SU-DHL-6 (cell line): ENCODE measurements at regions not wholly inside any gene's neighbourhood (a gene's known extent, or its start where the extent isn't known, plus 50 kb on each side); places are given as distances from the start of the nearest gene placed in this dataset.

Experiments
- H2AFZ ChIP-seq: fragments of 200-600 bp; sonication (generic); 2 replicates; pipeline ENCODE4 v1.6.1; 2014; ENCODE audit warnings: low read depth, mild to moderate bottlenecking, moderate library complexity, mixed read lengths, antibody characterized with exemption, low read length; ENCODE audit not compliant: severe bottlenecking
- H3F3A ChIP-seq: fragments of 200-600 bp; shearing (Covaris generic); 2 replicates; pipeline ENCODE4 v1.6.0; 2016; ENCODE audit warnings: antibody characterized with exemption, mild to moderate bottlenecking; ENCODE audit not compliant: insufficient read depth
- H3K27ac ChIP-seq: fragments of 200-600 bp; sonication (generic); 2 replicates; pipeline ENCODE4 v1.5.1; 2016; ENCODE audit warnings: low read depth, mild to moderate bottlenecking, low read length, moderate library complexity, mixed read lengths
- H3K27me3 ChIP-seq: fragments of 200-600 bp; sonication (generic), shearing (Covaris generic); 2 replicates; pipeline ENCODE4 v1.6.0; 2014; ENCODE audit warnings: mild to moderate bottlenecking, low read length
- H3K36me3 ChIP-seq: fragments of 200-600 bp; sonication (generic); 2 replicates; pipeline ENCODE4 v1.6.1; 2014; ENCODE audit warnings: mild to moderate bottlenecking, low read length, mixed read lengths
- H3K4me2 ChIP-seq: fragments of 300-600, 200-600 bp; shearing (Covaris generic), sonication (generic); 2 replicates; pipeline ENCODE4 v1.6.0; 2014; ENCODE audit warnings: low read length, low read depth, mild to moderate bottlenecking; ENCODE audit not compliant: poor library complexity, severe bottlenecking
- H3K4me3 ChIP-seq: fragments of 200-600 bp; sonication (generic); 2 replicates; pipeline ENCODE4 v1.5.1; 2014; ENCODE audit warnings: antibody characterized with exemption, low read length, mild to moderate bottlenecking, mixed read lengths; ENCODE audit not compliant: insufficient read depth, poor library complexity, severe bottlenecking
- H3K79me2 ChIP-seq: fragments of 200-600 bp; sonication (generic); 2 replicates; pipeline ENCODE4 v1.6.1; 2014; ENCODE audit warnings: mild to moderate bottlenecking, low read length, moderate library complexity; ENCODE audit not compliant: insufficient read depth
- H3K9ac ChIP-seq: fragments of 200-600 bp; sonication (generic); 2 replicates; pipeline ENCODE4 v1.7.0; 2014; ENCODE audit warnings: mild to moderate bottlenecking, low read length
- H3K9me2 ChIP-seq: fragments of 200-600 bp; sonication (generic); replicated peaks from 2 replicates; pipeline ENCODE4 v1.6.1; 2014; ENCODE audit warnings: low read length; ENCODE audit not compliant: insufficient read depth
- H3K9me3 ChIP-seq: fragments of 200-600 bp; sonication (generic); 2 replicates; pipeline ENCODE4 v1.6.1; 2014; ENCODE audit warnings: low read length, mixed read lengths; ENCODE audit not compliant: insufficient read depth
- H4K20me1 ChIP-seq: fragments of 200-600 bp; sonication (generic); 2 replicates; pipeline ENCODE4 v1.6.1; 2014; ENCODE audit warnings: low read depth, mild to moderate bottlenecking, antibody characterized with exemption, low read length, moderate library complexity, mixed read lengths
- EZH2phosphoT487 ChIP-seq: fragments of 200-600 bp; sonication (generic), shearing (Covaris generic); conservative IDR thresholded peaks from 2 replicates; pipeline ENCODE4 v1.6.1; 2018; ENCODE audit warnings: mild to moderate bottlenecking, antibody characterized with exemption, low read length, moderate library complexity, mixed read lengths
- TF ChIP-seq, protein P1 (sequence below): fragments of 200-600 bp; sonication (generic); IDR thresholded peaks from one replicate; pipeline ENCODE4 v1.5.1; 2017; ENCODE audit warnings: antibody characterized with exemption, mild to moderate bottlenecking, low read length, moderate library complexity; ENCODE audit not compliant: insufficient read depth, poor library complexity, severe bottlenecking

DNA sequence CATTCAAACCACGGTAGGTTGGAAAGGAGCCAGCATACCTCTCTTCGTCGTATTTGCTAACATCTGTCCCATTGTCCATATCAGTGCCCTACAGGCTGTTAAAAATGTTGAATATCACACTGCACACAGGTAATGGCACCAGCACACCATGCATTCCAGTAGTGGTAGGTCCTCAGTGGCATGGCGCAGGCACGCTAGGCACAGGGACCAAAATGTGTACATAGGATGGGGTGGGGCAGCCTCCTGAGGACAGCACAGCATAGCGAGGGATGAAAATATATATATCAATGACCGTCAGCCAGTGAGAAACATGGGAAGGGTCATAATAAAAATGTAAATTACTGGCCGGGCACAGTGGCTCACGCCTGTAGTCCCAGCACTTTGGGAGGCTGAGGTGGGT lies 99.9 kb upstream of the CTBP2 start:
- no peak overlapping the region for H2AFZ ChIP-seq
- no peaks in the 10 kb centered on the region for H3K36me3 ChIP-seq
- TF ChIP-seq EZH2phosphoT487: no peak
- TF ChIP-seq, protein P1, sequence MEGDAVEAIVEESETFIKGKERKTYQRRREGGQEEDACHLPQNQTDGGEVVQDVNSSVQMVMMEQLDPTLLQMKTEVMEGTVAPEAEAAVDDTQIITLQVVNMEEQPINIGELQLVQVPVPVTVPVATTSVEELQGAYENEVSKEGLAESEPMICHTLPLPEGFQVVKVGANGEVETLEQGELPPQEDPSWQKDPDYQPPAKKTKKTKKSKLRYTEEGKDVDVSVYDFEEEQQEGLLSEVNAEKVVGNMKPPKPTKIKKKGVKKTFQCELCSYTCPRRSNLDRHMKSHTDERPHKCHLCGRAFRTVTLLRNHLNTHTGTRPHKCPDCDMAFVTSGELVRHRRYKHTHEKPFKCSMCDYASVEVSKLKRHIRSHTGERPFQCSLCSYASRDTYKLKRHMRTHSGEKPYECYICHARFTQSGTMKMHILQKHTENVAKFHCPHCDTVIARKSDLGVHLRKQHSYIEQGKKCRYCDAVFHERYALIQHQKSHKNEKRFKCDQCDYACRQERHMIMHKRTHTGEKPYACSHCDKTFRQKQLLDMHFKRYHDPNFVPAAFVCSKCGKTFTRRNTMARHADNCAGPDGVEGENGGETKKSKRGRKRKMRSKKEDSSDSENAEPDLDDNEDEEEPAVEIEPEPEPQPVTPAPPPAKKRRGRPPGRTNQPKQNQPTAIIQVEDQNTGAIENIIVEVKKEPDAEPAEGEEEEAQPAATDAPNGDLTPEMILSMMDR: no peak
- no peaks in the 10 kb centered on the region for H3K9me3 ChIP-seq
- no peaks in the 10 kb centered on the region for H4K20me1 ChIP-seq
- no peak overlapping the region for H3K4me2 ChIP-seq
- no peak overlapping the region for H3K4me3 ChIP-seq
- no peaks in the 10 kb centered on the region for H3K27me3 ChIP-seq
- H3K79me2 ChIP-seq: no peaks in the 10 kb centered on the region
- H3K9me2 ChIP-seq: no peaks in the 10 kb centered on the region; the same call in 1 of the 2 replicates
- no peaks in the 10 kb centered on the region for H3F3A ChIP-seq
- no peak overlapping the region for H3K27ac ChIP-seq
- no peak overlapping the region for H3K9ac ChIP-seq

DNA sequence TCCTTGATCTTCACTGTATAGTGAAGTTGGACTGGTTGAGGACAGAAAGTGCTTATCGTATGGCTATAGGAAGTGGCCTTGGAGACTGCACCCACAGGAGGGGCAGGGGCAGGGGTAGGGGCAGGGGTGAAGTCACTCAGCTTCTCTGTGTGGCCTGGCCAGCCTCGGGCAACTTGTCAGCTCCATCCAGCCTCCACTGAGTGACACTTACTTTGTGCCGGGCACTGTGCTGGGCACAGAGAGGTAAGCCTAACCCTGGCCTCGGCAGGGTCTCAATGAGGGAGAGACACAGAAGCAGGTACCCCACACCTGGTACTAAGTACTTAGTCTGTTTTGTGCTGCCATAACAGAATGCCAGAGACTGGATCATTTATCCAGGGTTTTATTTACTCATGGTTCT lies 99.3 kb upstream of the CTBP2 start:
- Histone ChIP-seq H3K27ac (no peak overlapping the region), H4K20me1 (no peaks in the 10 kb centered on the region), H3K9ac (no peak overlapping the region), H3K9me2 (no peaks in the 10 kb centered on the region; the same call in 1 of the 2 replicates), H3K36me3 (no peaks in the 10 kb centered on the region), H2AFZ (no peak overlapping the region), H3K4me2 (no peak overlapping the region), H3F3A (no peaks in the 10 kb centered on the region), H3K79me2 (no peaks in the 10 kb centered on the region), H3K9me3 (no peaks in the 10 kb centered on the region), H3K27me3 (no peaks in the 10 kb centered on the region), H3K4me3 (no peak overlapping the region)
- TF ChIP-seq, protein P1: no peak

DNA sequence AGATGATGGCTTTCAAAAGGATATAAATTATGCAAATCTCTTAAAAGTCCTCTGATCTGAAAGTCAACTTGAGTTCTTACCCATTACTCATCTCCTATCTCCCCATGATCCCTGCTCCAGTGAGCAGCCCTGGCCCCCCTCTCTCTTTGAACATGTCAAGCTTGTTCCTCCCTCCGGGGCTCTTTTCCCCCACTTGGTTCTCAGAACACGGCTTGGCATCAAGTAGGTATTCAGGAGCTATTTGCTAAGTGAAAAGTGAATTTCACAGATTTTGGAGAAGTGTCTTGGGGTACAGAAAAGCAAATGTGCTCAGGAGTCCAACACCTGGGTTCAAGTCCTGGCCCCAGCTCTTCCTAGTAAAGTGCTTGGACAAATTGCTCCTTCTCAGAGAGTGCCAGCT lies 98.3 kb upstream of the CTBP2 start:
- Histone ChIP-seq H3K79me2 (no peaks in the 10 kb centered on the region), H2AFZ (no peak overlapping the region), H3K4me2 (no peak overlapping the region), H3F3A (no peaks in the 10 kb centered on the region), H3K27ac (no peak overlapping the region), H3K4me3 (no peak overlapping the region), H3K9me2 (no peaks in the 10 kb centered on the region; the same call in 1 of the 2 replicates), H3K9me3 (no peaks in the 10 kb centered on the region), H3K36me3 (no peaks in the 10 kb centered on the region), H3K9ac (no peak overlapping the region), H3K27me3 (no peaks in the 10 kb centered on the region), H4K20me1 (no peaks in the 10 kb centered on the region)
- no peak for TF ChIP-seq EZH2phosphoT487
- TF ChIP-seq, protein P1: no peak
